Subcutaneous abdominal adipose tissue (tissue), 5 donors: ENCODE measurements at regions not wholly inside any gene's neighbourhood (a gene's known extent, or its start where the extent isn't known, plus 50 kb on each side); places are given as distances from the start of the nearest gene placed in this dataset.

Source experiments
- H3K27ac ChIP-seq: one replicate; pipeline ENCODE4 v1.7.0; 2013; ENCODE audit warnings: low read depth, mild to moderate bottlenecking, inconsistent platforms, low read length, moderate library complexity
- H3K27me3 ChIP-seq, 5 donors: one replicate each; pipeline ENCODE4 v1.7.0; 2013; ENCODE audit warnings: low read length in 5 of 5, inconsistent platforms in 1 of 5; ENCODE audit not compliant: control insufficient read depth in 5 of 5, insufficient read depth in 4 of 5
- H3K36me3 ChIP-seq, 5 donors: one replicate each; pipeline ENCODE4 v1.7.0; 2013; ENCODE audit warnings: low read length in 5 of 5; ENCODE audit not compliant: control insufficient read depth in 5 of 5, insufficient read depth in 5 of 5
- H3K4me1 ChIP-seq, 5 donors: one replicate each; pipeline ENCODE4 v1.7.0; 2013; ENCODE audit warnings: low read length in 5 of 5, mild to moderate bottlenecking in 3 of 5, moderate library complexity in 1 of 5; ENCODE audit not compliant: control insufficient read depth in 5 of 5, insufficient read depth in 5 of 5
- H3K4me3 ChIP-seq, 5 donors: one replicate each; pipeline ENCODE4 v1.7.0; 2013; ENCODE audit warnings: low read length in 5 of 5, low read depth in 1 of 5
- H3K9ac ChIP-seq, 5 donors: one replicate each; pipeline ENCODE4 v1.7.0; 2013; ENCODE audit warnings: low read length in 5 of 5, mild to moderate bottlenecking in 4 of 5, moderate library complexity in 3 of 5
- H3K9me3 ChIP-seq, 5 donors: one replicate each; pipeline ENCODE4 v1.7.0; 2013; ENCODE audit warnings: low read length in 5 of 5; ENCODE audit not compliant: control insufficient read depth in 5 of 5
- donor health status: healthy.
- donor health status: healthy.
- donor health status: healthy.
- donor health status: healthy.
- donor health status: healthy.

DNA sequence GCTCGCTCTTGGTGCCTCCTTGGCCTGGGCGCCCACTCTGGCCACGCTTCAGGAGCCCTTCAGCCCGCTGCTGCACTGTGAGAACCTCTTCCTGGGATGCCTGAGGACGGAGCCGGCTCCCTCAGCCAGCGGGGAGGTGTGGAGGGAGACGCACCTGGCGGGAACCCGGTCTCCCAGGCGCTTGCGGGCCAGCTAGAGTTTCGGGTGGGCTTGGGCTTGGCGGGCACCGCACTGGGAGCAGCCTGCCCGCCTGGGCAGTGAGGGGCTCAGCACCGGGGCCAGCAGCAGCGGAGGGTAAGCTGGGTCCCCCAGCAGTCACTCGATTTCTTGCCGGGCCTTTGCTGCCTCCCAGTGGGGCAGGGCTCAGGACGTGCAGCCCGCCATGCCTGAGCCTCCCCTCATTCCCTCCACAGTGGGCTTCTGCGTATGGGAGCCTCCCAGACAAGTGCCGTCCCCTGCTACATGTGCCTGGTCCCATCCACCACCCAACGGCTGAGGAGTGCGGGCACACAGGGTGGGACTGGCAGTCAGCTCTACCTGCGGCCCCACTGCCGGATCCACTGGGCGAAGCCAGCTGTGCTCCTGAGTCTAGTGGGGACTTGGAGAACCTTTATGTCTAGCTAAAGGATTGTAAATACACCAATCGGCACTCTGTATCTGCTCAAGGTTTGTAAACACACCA is 708.7 kb downstream of the VGLL3 start:
- no peak overlapping the region for H3K9ac ChIP-seq
- no peaks in the 10 kb centered on the region for H3K36me3 ChIP-seq
- no peak overlapping the region for H3K4me3 ChIP-seq
- no peaks in the 10 kb centered on the region for H3K27me3 ChIP-seq
- no peak overlapping the region for H3K27ac ChIP-seq
- peaks cover 0 to 12% (median 5%) of the 10 kb centered on the region in 5 donors for H3K9me3 ChIP-seq
- H3K4me1 ChIP-seq: no peaks in the 10 kb centered on the region

DNA sequence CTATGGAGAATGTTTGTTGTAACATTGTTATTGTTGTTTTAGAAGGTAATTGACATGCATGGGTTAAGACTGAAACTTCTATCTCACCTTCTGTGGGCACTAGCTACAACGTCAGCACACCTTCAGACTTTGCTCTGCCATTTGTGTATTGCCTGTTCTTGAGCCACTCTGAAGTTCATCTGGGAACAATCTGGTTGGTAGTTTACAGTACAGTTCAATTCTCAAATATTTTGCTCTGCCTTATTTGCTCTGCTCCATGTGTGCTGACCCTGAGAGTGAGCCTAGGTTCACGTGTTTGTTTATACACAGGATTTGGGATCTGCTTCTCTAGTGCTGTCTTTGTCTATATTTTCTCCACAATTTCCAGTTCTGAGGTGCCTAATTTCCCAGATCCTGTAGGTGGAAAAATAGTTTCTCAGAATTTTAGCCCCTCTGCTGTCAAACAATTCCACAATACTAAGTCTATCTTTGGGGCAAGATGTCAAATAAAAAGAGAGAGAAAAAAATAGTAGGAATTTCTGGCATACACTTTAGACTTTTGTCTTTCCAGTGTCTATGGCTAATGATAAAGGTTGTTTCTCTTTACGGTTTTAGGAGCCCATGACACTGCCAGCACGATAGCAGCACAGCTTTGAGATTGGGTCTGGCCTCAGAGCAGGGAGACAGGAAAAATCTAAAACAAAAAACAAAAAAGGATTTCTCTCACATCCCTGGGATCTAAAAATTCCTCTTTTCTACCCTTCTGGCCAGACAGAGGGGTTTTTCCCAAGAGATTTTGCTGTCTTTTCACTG is 721.4 kb downstream of the VGLL3 start:
- no peak overlapping the region for H3K27ac ChIP-seq
- no peak overlapping the region for H3K9ac ChIP-seq
- no peak overlapping the region for H3K4me3 ChIP-seq
- no peaks in the 10 kb centered on the region for H3K9me3 ChIP-seq
- no peaks in the 10 kb centered on the region for H3K27me3 ChIP-seq
- H3K36me3 ChIP-seq: no peaks in the 10 kb centered on the region
- H3K4me1 ChIP-seq: no peaks in the 10 kb centered on the region

DNA sequence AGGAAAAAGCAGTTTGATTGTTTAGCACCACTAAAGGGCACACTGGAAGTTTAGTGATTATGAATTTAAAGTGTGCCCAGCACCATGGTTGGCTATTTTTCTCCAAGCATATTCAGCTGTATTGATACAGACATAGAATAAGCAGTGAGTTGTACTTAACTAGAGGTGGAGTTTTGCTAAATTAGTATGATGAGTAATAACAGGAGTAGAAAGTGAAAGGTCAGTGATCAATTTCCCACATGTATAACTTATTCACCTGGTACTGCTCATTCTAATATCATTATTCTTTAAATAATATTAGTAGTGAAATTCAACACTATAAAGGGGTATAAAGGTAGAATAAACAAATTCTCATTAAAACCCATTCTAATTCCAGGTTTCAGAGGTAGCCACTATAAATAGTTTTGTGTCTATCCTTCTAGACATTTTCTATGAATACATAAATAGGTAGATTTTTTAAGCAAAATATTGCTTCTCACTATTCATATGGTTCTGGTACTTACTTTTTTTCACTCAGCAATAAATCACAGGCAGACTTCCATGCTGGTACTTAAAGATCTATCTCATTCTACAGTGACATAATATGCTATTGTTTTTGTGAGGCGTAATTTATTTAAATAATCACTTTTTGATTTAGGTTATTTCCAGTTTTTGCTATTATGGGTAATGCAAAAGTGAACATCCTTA is 732.9 kb downstream of the VGLL3 start:
- H3K4me3 ChIP-seq: no peak overlapping the region
- H3K9ac ChIP-seq: no peak overlapping the region
- peaks cover 0 to 4% (median 0%) of the 10 kb centered on the region in 5 donors for H3K9me3 ChIP-seq
- H3K4me1 ChIP-seq: no peaks in the 10 kb centered on the region
- no peak overlapping the region for H3K27ac ChIP-seq
- H3K27me3 ChIP-seq: no peaks in the 10 kb centered on the region
- H3K36me3 ChIP-seq: no peaks in the 10 kb centered on the region

DNA sequence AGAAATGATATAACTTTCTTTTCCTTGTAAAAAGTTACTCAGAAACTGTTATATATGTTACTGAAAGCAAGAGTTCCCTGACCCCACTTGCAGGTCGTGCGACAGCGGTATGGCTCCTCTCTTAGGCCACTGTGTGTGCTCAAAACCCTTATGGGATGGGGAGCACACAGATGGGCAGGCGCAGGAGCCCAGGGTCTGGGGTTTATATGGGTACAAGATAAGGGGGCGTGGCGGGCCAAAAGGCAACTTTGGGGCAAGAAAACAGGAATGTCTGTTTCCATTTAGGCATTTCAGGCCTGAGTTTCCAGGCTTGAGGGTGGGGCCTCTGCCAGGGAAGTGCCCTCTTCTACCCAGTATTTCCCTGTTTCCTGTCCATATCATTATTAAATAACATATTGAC is 736.5 kb downstream of the VGLL3 start:
- Histone ChIP-seq H3K4me3 (no peak overlapping the region), H3K9me3 (no peaks in the 10 kb centered on the region), H3K27ac (no peak overlapping the region), H3K27me3 (no peaks in the 10 kb centered on the region), H3K36me3 (no peaks in the 10 kb centered on the region), H3K4me1 (no peaks in the 10 kb centered on the region), H3K9ac (no peak overlapping the region)

DNA sequence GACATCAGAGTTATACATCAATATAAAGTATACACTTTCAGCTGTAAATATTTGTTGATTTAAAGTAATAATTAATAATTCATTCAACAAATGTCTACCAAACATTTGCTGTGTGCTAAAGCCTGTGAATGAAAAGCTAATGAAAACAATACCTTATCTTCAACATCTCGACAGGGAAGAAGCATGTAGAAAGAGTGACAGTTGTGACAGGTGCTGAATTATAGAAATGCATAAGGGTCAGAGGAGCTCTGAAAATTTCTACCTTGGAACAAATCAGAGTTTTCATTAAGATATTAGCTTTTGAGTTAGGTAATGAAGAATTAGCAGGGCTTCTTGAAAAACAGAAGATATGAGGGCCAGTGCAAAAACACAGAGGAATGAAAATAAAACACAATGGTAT is 739.2 kb downstream of the VGLL3 start:
- no peaks in the 10 kb centered on the region for H3K27me3 ChIP-seq
- H3K9ac ChIP-seq: no peak overlapping the region
- H3K36me3 ChIP-seq: no peaks in the 10 kb centered on the region
- no peaks in the 10 kb centered on the region for H3K4me1 ChIP-seq
- no peak overlapping the region for H3K4me3 ChIP-seq
- no peak overlapping the region for H3K27ac ChIP-seq
- H3K9me3 ChIP-seq: no peaks in the 10 kb centered on the region

DNA sequence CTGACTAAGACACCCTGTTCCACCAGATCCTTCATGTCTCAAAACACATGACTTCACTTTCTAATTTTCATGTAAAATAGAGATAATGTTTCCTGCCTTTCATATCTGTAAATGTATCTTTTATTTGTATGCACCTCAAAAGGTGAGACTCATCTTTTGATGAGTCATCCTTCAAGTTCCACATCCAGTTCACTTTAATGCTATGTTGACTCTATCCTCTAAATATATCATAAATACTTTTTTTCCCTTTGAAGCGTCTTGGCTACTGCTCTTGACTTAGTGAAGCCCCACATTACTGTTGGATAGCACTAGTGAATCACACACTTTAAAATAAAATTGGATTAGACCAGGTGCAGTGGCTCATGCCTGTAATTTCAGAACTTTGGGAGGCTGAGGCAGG is 741.1 kb downstream of the VGLL3 start:
- Histone ChIP-seq H3K4me1 (no peaks in the 10 kb centered on the region), H3K27ac (no peak overlapping the region), H3K27me3 (no peaks in the 10 kb centered on the region), H3K9me3 (no peaks in the 10 kb centered on the region), H3K9ac (no peak overlapping the region), H3K4me3 (no peak overlapping the region), H3K36me3 (no peaks in the 10 kb centered on the region)

- Histone ChIP-seq H3K27me3 (no peaks in the 10 kb centered on the region), H3K36me3 (no peaks in the 10 kb centered on the region), H3K27ac (no peak overlapping the region), H3K9me3 (no peaks in the 10 kb centered on the region), H3K4me3 (no peak overlapping the region), H3K9ac (no peak overlapping the region), H3K4me1 (no peaks in the 10 kb centered on the region)
These were observed 745.6 kb downstream of the VGLL3 start for GRCh38 chr3:86245360-86245759.

- Histone ChIP-seq H3K27me3 (no peaks in the 10 kb centered on the region), H3K9ac (no peak overlapping the region), H3K27ac (no peak overlapping the region), H3K4me3 (no peak overlapping the region), H3K9me3 (no peaks in the 10 kb centered on the region), H3K4me1 (no peaks in the 10 kb centered on the region), H3K36me3 (no peaks in the 10 kb centered on the region)
These were observed 746.0 kb downstream of the VGLL3 start for GRCh38 chr3:86244905-86245304.

- Histone ChIP-seq H3K27ac (no peak overlapping the region), H3K27me3 (peaks cover 0 to 2% (median 0%) of the 10 kb centered on the region in 5 donors)
These were observed 751.0 kb downstream of the VGLL3 start for GRCh38 chr3:86239946-86240345.

More at GRCh38 chr3:86239946-86240345, 751.0 kb downstream of the VGLL3 start:
- no peaks in the 10 kb centered on the region for H3K36me3 ChIP-seq
- no peak overlapping the region for H3K4me3 ChIP-seq
- H3K9ac ChIP-seq: no peak overlapping the region
- no peaks in the 10 kb centered on the region for H3K9me3 ChIP-seq
- no peaks in the 10 kb centered on the region for H3K4me1 ChIP-seq
